Naive thymus-derived CD4-positive, alpha-beta T cell (primary cell): ENCODE measurements at regions not wholly inside any gene's neighbourhood (a gene's known extent, or its start where the extent isn't known, plus 50 kb on each side); places are given as distances from the start of the nearest gene placed in this dataset.
A peak's percentile ranks its signal among the peaks of the same experiment; 100 is the strongest.

ENCODE experiments used
- ATAC-seq: fragments of 150-1000 bp; cut with Tn5 transposase; 2 replicates; pipeline ENCODE4 v1.10.0; 2021; ENCODE audit warnings: mild to moderate bottlenecking, moderate library complexity
- CTCF ChIA-PET: fragments of 350-600 bp; sonication (Branson Sonifier 250); formaldehyde crosslinking; loops from one replicate; lab custom pipeline; 2021; ENCODE audit warnings: antibody characterized with exemption; lab: Charles Lee
- POLR2A ChIA-PET: fragments of 350-600 bp; sonication (Branson Sonifier 250); formaldehyde crosslinking; loops from one replicate; lab custom pipeline; 2021; ENCODE audit warnings: antibody characterized with exemption, inconsistent platforms; lab: Charles Lee
- DNase-seq, 9 donors: peaks; one replicate each; pipeline versions ENCODE4 v3.0.0 to v3.0.0-alpha.2; 2020 to 2022; ENCODE audit warnings: mixed read lengths in 1 of 9
- H3K27ac ChIP-seq: one replicate; pipeline ENCODE4 v1.7.0; 2013; ENCODE audit warnings: mild to moderate bottlenecking, low read depth, low read length, moderate library complexity
- H3K27me3 ChIP-seq, 2 donors: one replicate each; pipeline ENCODE4 v1.7.0; 2013; ENCODE audit warnings: low read length in 2 of 2, mild to moderate bottlenecking in 2 of 2, moderate library complexity in 2 of 2; ENCODE audit not compliant: control insufficient read depth in 2 of 2, insufficient read depth in 2 of 2
- H3K36me3 ChIP-seq, 3 experiments: 1 replicate in 2 of 3; 2 replicates in 1 of 3; pipeline ENCODE4 v1.7.0; 2013; ENCODE audit warnings: low read length in 3 of 3, mild to moderate bottlenecking in 3 of 3, moderate library complexity in 1 of 3; ENCODE audit not compliant: insufficient read depth in 3 of 3, control insufficient read depth in 2 of 3
- H3K4me1 ChIP-seq, 2 donors: one replicate each; pipeline ENCODE4 v1.7.0; 2013; ENCODE audit warnings: low read length in 2 of 2, mild to moderate bottlenecking in 2 of 2, moderate library complexity in 1 of 2; ENCODE audit not compliant: control insufficient read depth in 2 of 2, insufficient read depth in 2 of 2
- H3K4me3 ChIP-seq: 2 replicates; pipeline ENCODE4 v1.7.0; 2013; ENCODE audit warnings: mild to moderate bottlenecking, low read length
- H3K9me3 ChIP-seq, 3 experiments: 1 replicate in 2 of 3; 2 replicates in 1 of 3; pipeline ENCODE4 v1.7.0; 2013; ENCODE audit warnings: low read length in 3 of 3; ENCODE audit not compliant: control insufficient read depth in 2 of 3
- H3K27ac Mint-ChIP-seq, 9 donors: one replicate each; pipeline ENCODE4 v1.8.0; 2020 to 2022; ENCODE audit warnings: mixed read lengths in 9 of 9, mild to moderate bottlenecking in 8 of 9, moderate library complexity in 5 of 9, inconsistent platforms in 2 of 9
- H3K27me3 Mint-ChIP-seq, 5 donors: one replicate each; pipeline ENCODE4 v1.8.0; 2021 to 2022; ENCODE audit warnings: mixed read lengths in 5 of 5, mild to moderate bottlenecking in 1 of 5
- H3K36me3 Mint-ChIP-seq, 5 donors: one replicate each; pipeline ENCODE4 v1.8.0; 2020 to 2022; ENCODE audit warnings: mixed read lengths in 5 of 5, mild to moderate bottlenecking in 3 of 5, inconsistent platforms in 1 of 5
- H3K4me1 Mint-ChIP-seq, 7 donors: one replicate each; pipeline ENCODE4 v1.8.0; 2020 to 2022; ENCODE audit warnings: mixed read lengths in 7 of 7, mild to moderate bottlenecking in 3 of 7, inconsistent platforms in 1 of 7
- H3K4me3 Mint-ChIP-seq, 10 donors: one replicate each; pipeline ENCODE4 v1.8.0; 2020 to 2022; ENCODE audit warnings: mild to moderate bottlenecking in 10 of 10, mixed read lengths in 10 of 10, moderate library complexity in 6 of 10, inconsistent platforms in 2 of 10
- H3K9me3 Mint-ChIP-seq, 11 donors: one replicate each; pipeline ENCODE4 v1.8.0; 2020 to 2022; ENCODE audit warnings: mixed read lengths in 11 of 11, mild to moderate bottlenecking in 4 of 11, inconsistent platforms in 1 of 11, moderate library complexity in 1 of 11
- intact Hi-C, 2 donors: fragments of 100-400 bp; cut with micrococcal nuclease; formaldehyde crosslinking; loops; one replicate each; pipeline ENCODE4 v1.15.1; 2023

GRCh38 chr20:24830649-24831048 is 118.4 kb upstream of the CST7 start:
- intact Hi-C loops, result no loop called here
- H3K9me3 Mint-ChIP-seq, result no peaks in the 10 kb centered on the region
- no peaks in the 10 kb centered on the region for H3K27me3 Mint-ChIP-seq
- no peak overlapping the region for H3K27ac Mint-ChIP-seq
- no peak overlapping the region for H3K4me3 ChIP-seq
- no peaks in the 10 kb centered on the region for H3K4me1 Mint-ChIP-seq
- no peak overlapping the region for H3K4me3 Mint-ChIP-seq
- ChIA-PET POLR2A (no interaction called here), CTCF (no interaction called here)
- no peaks in the 10 kb centered on the region for H3K36me3 Mint-ChIP-seq
- no peaks in the 10 kb centered on the region for H3K9me3 ChIP-seq
- no peaks in the 10 kb centered on the region for H3K27me3 ChIP-seq
- no peaks in the 10 kb centered on the region for H3K4me1 ChIP-seq
- no peaks in the 10 kb centered on the region for H3K36me3 ChIP-seq
- ATAC-seq, result no peak
- no peak for DNase-seq
- no peak overlapping the region for H3K27ac ChIP-seq

DNA sequence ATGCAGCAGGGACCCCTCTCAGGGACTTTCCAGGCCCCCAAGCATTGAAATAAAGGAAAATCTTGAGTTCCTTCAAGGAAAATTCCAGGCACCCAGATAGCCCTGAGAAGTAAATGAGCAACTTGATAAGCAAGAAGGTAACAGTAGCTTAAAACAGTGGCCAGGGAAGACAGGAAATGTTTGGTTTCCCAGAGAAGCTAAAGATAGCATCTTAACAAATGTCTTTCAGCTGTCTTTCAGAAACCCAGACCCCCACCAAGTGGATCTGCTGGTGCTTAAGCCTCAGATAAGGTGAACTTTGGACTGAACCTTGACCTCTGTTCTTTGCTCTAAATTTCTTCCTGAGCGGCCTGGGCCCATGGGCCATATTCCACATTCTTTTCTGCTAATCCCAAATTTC is 117.8 kb upstream of the CST7 start:
- no peak overlapping the region for H3K4me3 ChIP-seq
- no peaks in the 10 kb centered on the region for H3K36me3 ChIP-seq
- no peak overlapping the region for H3K27ac Mint-ChIP-seq
- intact Hi-C loops, result no loop called here
- ChIA-PET POLR2A (no interaction called here), CTCF (no interaction called here)
- no peak for ATAC-seq
- H3K9me3 Mint-ChIP-seq, result no peaks in the 10 kb centered on the region
- no peaks in the 10 kb centered on the region for H3K36me3 Mint-ChIP-seq
- no peaks in the 10 kb centered on the region for H3K4me1 ChIP-seq
- no peak overlapping the region for H3K4me3 Mint-ChIP-seq
- no peaks in the 10 kb centered on the region for H3K9me3 ChIP-seq
- H3K27ac ChIP-seq, result no peak overlapping the region
- no peaks in the 10 kb centered on the region for H3K27me3 ChIP-seq
- no peaks in the 10 kb centered on the region for H3K4me1 Mint-ChIP-seq
- DNase-seq, result no peak
- H3K27me3 Mint-ChIP-seq, result no peaks in the 10 kb centered on the region

DNA sequence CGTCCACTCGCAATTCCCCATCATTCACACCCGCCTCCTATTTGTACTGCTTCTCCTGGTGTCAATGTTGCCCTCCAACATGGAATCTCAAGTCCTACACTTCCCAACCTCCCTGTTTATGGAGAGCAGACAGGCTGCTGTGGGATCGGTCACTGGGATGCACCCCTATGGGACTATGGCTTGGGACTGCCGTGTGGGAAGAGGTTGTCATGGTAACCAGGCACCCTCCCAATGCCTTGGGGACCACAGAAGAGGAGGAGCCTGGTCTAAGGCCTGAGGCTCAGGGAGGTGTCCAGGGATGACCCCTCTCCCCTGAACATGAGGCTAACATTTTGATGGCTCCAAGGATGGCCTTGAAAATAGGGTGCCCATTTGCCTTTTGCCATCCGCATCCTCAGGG is 116.6 kb upstream of the CST7 start:
- intact Hi-C loops, result no loop called here
- Histone ChIP-seq H3K9me3 (no peaks in the 10 kb centered on the region), H3K27me3 (no peaks in the 10 kb centered on the region), H3K4me3 (no peak overlapping the region), H3K4me1 (no peaks in the 10 kb centered on the region), H3K36me3 (no peaks in the 10 kb centered on the region), H3K27ac (no peak overlapping the region)
- no peaks in the 10 kb centered on the region for H3K9me3 Mint-ChIP-seq
- DNase-seq, result no peak
- H3K36me3 Mint-ChIP-seq, result no peaks in the 10 kb centered on the region
- no peak for ATAC-seq
- no peaks in the 10 kb centered on the region for H3K4me1 Mint-ChIP-seq
- no peak overlapping the region for H3K27ac Mint-ChIP-seq
- no peak overlapping the region for H3K4me3 Mint-ChIP-seq
- peaks cover 0 to 5% (median 0%) of the 10 kb centered on the region in 5 donors for H3K27me3 Mint-ChIP-seq
- CTCF ChIA-PET, result no interaction called here
- POLR2A ChIA-PET, result no interaction called here

DNA sequence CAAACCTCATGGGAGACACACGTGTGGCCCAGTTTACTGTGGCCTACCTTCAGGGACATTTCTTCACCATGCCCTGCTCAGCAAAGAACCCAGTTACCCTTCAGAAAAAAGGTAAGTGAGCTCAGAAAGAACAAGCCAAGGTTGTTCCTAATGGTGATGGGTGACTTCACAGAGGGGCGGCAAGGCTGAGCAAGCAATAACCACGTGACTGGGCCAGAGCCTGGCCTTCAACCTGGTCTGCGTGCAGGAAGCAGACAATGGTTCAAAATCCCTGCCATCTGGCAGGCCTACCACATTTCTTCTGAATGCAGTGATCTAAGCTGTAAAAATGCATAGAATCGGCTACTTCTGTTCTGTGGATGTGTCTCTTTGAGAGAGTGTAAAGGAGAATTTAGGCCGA is 115.5 kb upstream of the CST7 start:
- no peaks in the 10 kb centered on the region for H3K36me3 ChIP-seq
- DNase-seq, result no peak
- H3K4me1 Mint-ChIP-seq, result no peaks in the 10 kb centered on the region
- H3K9me3 Mint-ChIP-seq, result no peaks in the 10 kb centered on the region
- H3K9me3 ChIP-seq, result no peaks in the 10 kb centered on the region
- no peaks in the 10 kb centered on the region for H3K36me3 Mint-ChIP-seq
- no peaks in the 10 kb centered on the region for H3K27me3 ChIP-seq
- H3K4me3 ChIP-seq, result no peak overlapping the region
- intact Hi-C loops, result no loop called here
- ChIA-PET POLR2A (no interaction called here), CTCF (no interaction called here)
- peaks cover 0 to 5% (median 2%) of the 10 kb centered on the region in 5 donors for H3K27me3 Mint-ChIP-seq
- no peak overlapping the region for H3K27ac ChIP-seq
- H3K4me3 Mint-ChIP-seq, result no peak overlapping the region
- ATAC-seq, result no peak
- no peaks in the 10 kb centered on the region for H3K4me1 ChIP-seq
- no peak overlapping the region for H3K27ac Mint-ChIP-seq

DNA sequence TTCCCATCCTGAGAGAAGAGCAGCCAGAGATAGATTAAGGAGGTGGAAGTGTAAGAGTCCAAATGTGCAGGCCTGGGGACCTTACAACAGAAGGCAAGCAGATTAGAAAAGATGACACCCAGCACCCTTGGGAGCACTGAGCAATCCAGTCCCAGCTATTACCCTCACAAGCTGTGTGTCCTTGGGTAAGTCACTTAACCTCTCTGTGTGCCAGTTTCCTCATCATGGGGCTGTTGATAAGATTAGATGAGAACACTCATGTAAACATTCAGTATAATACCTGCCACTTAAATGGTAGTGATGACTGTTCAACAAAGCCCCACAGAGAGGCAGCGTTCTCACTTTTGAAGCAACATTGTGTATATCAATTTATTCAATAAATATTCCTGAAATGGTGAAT is 114.8 kb upstream of the CST7 start:
- no peak overlapping the region for H3K4me3 Mint-ChIP-seq
- Histone ChIP-seq H3K27ac (no peak overlapping the region), H3K27me3 (no peaks in the 10 kb centered on the region), H3K36me3 (no peaks in the 10 kb centered on the region), H3K9me3 (no peaks in the 10 kb centered on the region), H3K4me1 (no peaks in the 10 kb centered on the region), H3K4me3 (no peak overlapping the region)
- H3K9me3 Mint-ChIP-seq, result no peaks in the 10 kb centered on the region
- no peak for ATAC-seq
- intact Hi-C loops, result no loop called here
- no peak overlapping the region for H3K27ac Mint-ChIP-seq
- POLR2A ChIA-PET, result no interaction called here
- H3K27me3 Mint-ChIP-seq, result peaks cover 0 to 5% (median 2%) of the 10 kb centered on the region in 5 donors
- DNase-seq, result no peak
- no peaks in the 10 kb centered on the region for H3K36me3 Mint-ChIP-seq
- CTCF ChIA-PET, result no interaction called here
- no peaks in the 10 kb centered on the region for H3K4me1 Mint-ChIP-seq

- H3K4me1 ChIP-seq, result no peaks in the 10 kb centered on the region
- no peak for DNase-seq
- H3K4me3 ChIP-seq, result no peak overlapping the region
- ChIA-PET CTCF (no interaction called here), POLR2A (no interaction called here)
- no peaks in the 10 kb centered on the region for H3K27me3 ChIP-seq
- intact Hi-C loops, result no loop called here
- Mint-ChIP-seq H3K4me3 (no peak overlapping the region), H3K4me1 (no peaks in the 10 kb centered on the region), H3K27ac (no peak overlapping the region), H3K36me3 (no peaks in the 10 kb centered on the region), H3K27me3 (peaks cover 0 to 10% (median 2%) of the 10 kb centered on the region in 5 donors), H3K9me3 (no peaks in the 10 kb centered on the region)
- no peaks in the 10 kb centered on the region for H3K9me3 ChIP-seq
- H3K27ac ChIP-seq, result no peak overlapping the region
- H3K36me3 ChIP-seq, result no peaks in the 10 kb centered on the region
- no peak for ATAC-seq
Observed at GRCh38 chr20:24835195-24835594, 113.9 kb upstream of the CST7 start.

DNA sequence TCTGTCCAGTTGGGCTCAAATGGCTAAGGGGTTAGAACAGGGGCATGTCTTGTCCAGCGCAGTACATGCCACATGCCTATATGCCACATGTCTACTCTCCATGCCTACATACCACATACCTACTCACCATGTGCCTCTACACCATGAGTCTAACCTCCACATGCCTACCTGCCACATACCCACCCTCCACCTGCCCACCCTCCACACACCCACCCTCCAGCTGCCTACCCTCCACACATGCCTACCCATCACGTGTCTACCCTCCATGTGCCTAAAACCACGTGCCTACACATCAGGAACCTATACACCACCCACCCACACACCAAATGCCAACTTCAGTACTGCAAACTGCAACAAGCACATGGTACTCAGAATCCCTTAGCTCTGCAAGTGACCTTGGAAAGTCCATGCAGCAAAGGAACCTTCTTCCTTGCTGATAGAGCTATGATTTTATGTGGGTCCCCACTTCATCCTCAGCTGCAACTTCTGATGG is 113.0 kb upstream of the CST7 start:
- Histone ChIP-seq H3K27ac (no peak overlapping the region), H3K9me3 (no peaks in the 10 kb centered on the region), H3K27me3 (no peaks in the 10 kb centered on the region), H3K36me3 (no peaks in the 10 kb centered on the region), H3K4me1 (no peaks in the 10 kb centered on the region), H3K4me3 (no peak overlapping the region)
- H3K27me3 Mint-ChIP-seq, result peaks cover 0 to 18% (median 7%) of the 10 kb centered on the region in 5 donors
- intact Hi-C loops, result no loop called here
- H3K36me3 Mint-ChIP-seq, result no peaks in the 10 kb centered on the region
- H3K27ac Mint-ChIP-seq, result peak overlapping the region in 1 of 9 donors; percentile 22
- H3K4me1 Mint-ChIP-seq, result no peaks in the 10 kb centered on the region
- no peaks in the 10 kb centered on the region for H3K9me3 Mint-ChIP-seq
- DNase-seq, result no peak
- CTCF ChIA-PET, result no interaction called here
- POLR2A ChIA-PET, result no interaction called here
- no peak overlapping the region for H3K4me3 Mint-ChIP-seq
- ATAC-seq, result no peak
